Activated naive CD4-positive, alpha-beta T cell treated with Interleukin-2 at 50 U/mL for 16 hours (primary cell): ENCODE measurements at regions not wholly inside any gene's neighbourhood (a gene's known extent, or its start where the extent isn't known, plus 50 kb on each side); places are given as distances from the start of the nearest gene placed in this dataset.
"Not testable (repeated sequence)": the region's sequence is repeated elsewhere in the genome, so short reads cannot be mapped to it uniquely, and the experiment has no call there.

Source experiments
- DNase-seq: peaks from one replicate; pipeline ENCODE4 v3.0.0-alpha.2; 2020

GRCh38 chr4:177957596-177958360, 515.5 kb upstream of the AGA start:
- DNase-seq: no peak

- DNase-seq: no peak
Observed at GRCh38 chr4:177960566-177960965, 518.3 kb upstream of the AGA start.

- no peak for DNase-seq
Observed at GRCh38 chr4:177961761-177962380, 519.6 kb upstream of the AGA start.

GRCh38 chr4:177964061-177964460, 521.8 kb upstream of the AGA start:
- DNase-seq: no peak

GRCh38 chr4:177964693-177965168, 522.5 kb upstream of the AGA start:
- no peak for DNase-seq

- no peak for DNase-seq
Observed at GRCh38 chr4:177967328-177967727, 525.1 kb upstream of the AGA start.

- DNase-seq: no peak
Observed at GRCh38 chr4:177968817-177969442, 526.7 kb upstream of the AGA start.

GRCh38 chr4:177974461-177974860, 532.2 kb upstream of the AGA start:
- DNase-seq: no peak

GRCh38 chr4:177975315-177975987, 533.2 kb upstream of the AGA start:
- no peak for DNase-seq

GRCh38 chr4:177986236-177986635, 544.0 kb upstream of the AGA start:
- no peak for DNase-seq

GRCh38 chr4:177987896-177988295, 545.7 kb upstream of the AGA start:
- DNase-seq: no peak

GRCh38 chr4:177989503-177990201, 547.4 kb upstream of the AGA start:
- no peak for DNase-seq

GRCh38 chr4:178003098-178003657, 560.9 kb upstream of the AGA start:
- DNase-seq: no peak

- DNase-seq: no peak
Observed at GRCh38 chr4:178010596-178010995, 568.4 kb upstream of the AGA start.

- DNase-seq: not testable (repeated sequence)
Observed at GRCh38 chr4:178015046-178015445, 572.8 kb upstream of the AGA start.

- no peak for DNase-seq
Observed at GRCh38 chr4:178026999-178027398, 584.8 kb upstream of the AGA start.

- DNase-seq: no peak
Observed at GRCh38 chr4:178027796-178028195, 585.6 kb upstream of the AGA start.

- no peak for DNase-seq
Observed at GRCh38 chr4:178028481-178028880, 586.2 kb upstream of the AGA start.

GRCh38 chr4:178037459-178038214, 595.4 kb upstream of the AGA start:
- no peak for DNase-seq

- no peak for DNase-seq
Observed at GRCh38 chr4:178056996-178057395, 614.8 kb upstream of the AGA start.

- DNase-seq: no peak
Observed at GRCh38 chr4:178063568-178063967, 621.3 kb upstream of the AGA start.
